Fibroblast of mammary gland (primary cell): ENCODE measurements at regions not wholly inside any gene's neighbourhood (a gene's known extent, or its start where the extent isn't known, plus 50 kb on each side); places are given as distances from the start of the nearest gene placed in this dataset.

Experiments
- DNase-seq: peaks from one replicate; pipeline ENCODE4 v3.0.0-alpha.2; 2010; ENCODE audit warnings: low read depth
- H3K4me3 ChIP-seq: 2 replicates; pipeline ENCODE4 v1.5.1; 2011; ENCODE audit warnings: low read depth, mild to moderate bottlenecking, low read length, moderate library complexity; ENCODE audit not compliant: control insufficient read depth
- CTCF ChIP-seq: conservative IDR thresholded peaks from 2 replicates; pipeline ENCODE4 v1.5.1; 2011; ENCODE audit warnings: low read depth, low read length, inconsistent platforms; ENCODE audit not compliant: control insufficient read depth, insufficient read depth

- no peak overlapping the region for H3K4me3 ChIP-seq
- no peak for DNase-seq
- no peak for TF ChIP-seq CTCF
Observed at GRCh38 chr1:98405581-98406074, 255.9 kb upstream of the SNX7 start.

GRCh38 chr1:98404866-98405265 is 256.7 kb upstream of the SNX7 start:
- no peak for DNase-seq
- H3K4me3 ChIP-seq: no peak overlapping the region
- TF ChIP-seq CTCF: no peak

- no peak overlapping the region for H3K4me3 ChIP-seq
Observed at GRCh38 chr1:98403963-98404480, 257.5 kb upstream of the SNX7 start.

GRCh38 chr1:98402860-98403259 is 258.7 kb upstream of the SNX7 start:
- H3K4me3 ChIP-seq: no peak overlapping the region
- no peak for TF ChIP-seq CTCF
- DNase-seq: no peak

More at GRCh38 chr1:98403963-98404480, 257.5 kb upstream of the SNX7 start:
- no peak for TF ChIP-seq CTCF
- no peak for DNase-seq

GRCh38 chr1:98400446-98400845 is 261.1 kb upstream of the SNX7 start:
- TF ChIP-seq CTCF: no peak
- no peak for DNase-seq
- no peak overlapping the region for H3K4me3 ChIP-seq

- no peak for TF ChIP-seq CTCF
- DNase-seq: peak; percentile 23
- H3K4me3 ChIP-seq: no peak overlapping the region
Observed at GRCh38 chr1:98399218-98399617, 262.3 kb upstream of the SNX7 start.

- no peak for TF ChIP-seq CTCF
- peak; percentile 14 for DNase-seq
- no peak overlapping the region for H3K4me3 ChIP-seq
Observed at GRCh38 chr1:98398649-98399048, 262.9 kb upstream of the SNX7 start.
